Lower leg skin (tissue), 3 donors: ENCODE measurements at regions not wholly inside any gene's neighbourhood (a gene's known extent, or its start where the extent isn't known, plus 50 kb on each side); places are given as distances from the start of the nearest gene placed in this dataset.

Experiments
- POLR2A ChIP-seq, 2 donors: fragments of 450-650 bp; IDR thresholded peaks; one replicate each; pipeline ENCODE4 v1.6.1; 2016 to 2017; ENCODE audit warnings: antibody characterized with exemption in 2 of 2, mild to moderate bottlenecking in 1 of 2, moderate library complexity in 1 of 2
- TF ChIP-seq, protein P1 (sequence below), 3 donors: fragments of 450-650 bp; IDR thresholded peaks; one replicate each; pipeline ENCODE4 v1.5.1; 2016; ENCODE audit warnings: antibody characterized with exemption in 3 of 3, mild to moderate bottlenecking in 3 of 3, moderate library complexity in 2 of 3

DNA sequence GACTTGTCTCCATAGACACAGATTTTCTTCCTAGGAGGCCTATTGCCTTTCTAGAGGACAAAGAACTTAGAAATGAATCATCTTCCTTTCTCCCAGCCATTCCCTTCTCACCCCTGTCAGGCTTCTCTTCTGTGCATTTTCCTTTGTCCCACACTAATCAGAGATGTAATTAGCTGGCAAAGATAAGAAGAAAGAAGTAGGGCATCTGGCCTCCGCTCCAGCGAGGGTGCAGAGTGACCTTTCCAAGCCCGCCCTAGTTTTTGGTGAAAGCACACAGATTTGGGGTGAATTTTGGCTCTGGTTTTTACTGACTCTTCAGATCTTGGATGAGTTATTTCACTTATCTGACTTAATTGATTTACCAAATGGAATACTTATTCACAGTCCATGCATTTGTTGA is 626.5 kb downstream of the ZEB2 start:
- TF ChIP-seq, protein P1, sequence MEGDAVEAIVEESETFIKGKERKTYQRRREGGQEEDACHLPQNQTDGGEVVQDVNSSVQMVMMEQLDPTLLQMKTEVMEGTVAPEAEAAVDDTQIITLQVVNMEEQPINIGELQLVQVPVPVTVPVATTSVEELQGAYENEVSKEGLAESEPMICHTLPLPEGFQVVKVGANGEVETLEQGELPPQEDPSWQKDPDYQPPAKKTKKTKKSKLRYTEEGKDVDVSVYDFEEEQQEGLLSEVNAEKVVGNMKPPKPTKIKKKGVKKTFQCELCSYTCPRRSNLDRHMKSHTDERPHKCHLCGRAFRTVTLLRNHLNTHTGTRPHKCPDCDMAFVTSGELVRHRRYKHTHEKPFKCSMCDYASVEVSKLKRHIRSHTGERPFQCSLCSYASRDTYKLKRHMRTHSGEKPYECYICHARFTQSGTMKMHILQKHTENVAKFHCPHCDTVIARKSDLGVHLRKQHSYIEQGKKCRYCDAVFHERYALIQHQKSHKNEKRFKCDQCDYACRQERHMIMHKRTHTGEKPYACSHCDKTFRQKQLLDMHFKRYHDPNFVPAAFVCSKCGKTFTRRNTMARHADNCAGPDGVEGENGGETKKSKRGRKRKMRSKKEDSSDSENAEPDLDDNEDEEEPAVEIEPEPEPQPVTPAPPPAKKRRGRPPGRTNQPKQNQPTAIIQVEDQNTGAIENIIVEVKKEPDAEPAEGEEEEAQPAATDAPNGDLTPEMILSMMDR (IDR thresholded peaks at IDR 0.05), result no peak
- TF ChIP-seq POLR2A (IDR thresholded peaks at IDR 0.05), result no peak
